Psoas muscle (tissue), 7 donors: ENCODE measurements at regions not wholly inside any gene's neighbourhood (a gene's known extent, or its start where the extent isn't known, plus 50 kb on each side); places are given as distances from the start of the nearest gene placed in this dataset.

Source experiments
- ATAC-seq, 4 donors: fragments of 200-7000 bp; cut with Tn5 transposase; one replicate each; pipeline ENCODE4 v1.9.1; 2020; ENCODE audit warnings: moderate library complexity in 3 of 4, mild to moderate bottlenecking in 2 of 4
- DNase-seq, 2 donors: peaks; one replicate each; pipeline ENCODE4 v3.0.0-alpha.2; 2020
- H3K27ac ChIP-seq: fragments of 200-600 bp; one replicate; pipeline ENCODE4 v1.8.0; 2022
- H3K27me3 ChIP-seq, 3 donors: fragments of 200-600 bp in 1 of 3; one replicate each; pipeline versions ENCODE4 v1.6.1 to v1.8.0; 2013 to 2022; ENCODE audit warnings: low read length in 2 of 3, mild to moderate bottlenecking in 2 of 3, moderate library complexity in 1 of 3; ENCODE audit not compliant: insufficient read depth in 3 of 3
- H3K36me3 ChIP-seq, 2 donors: fragments of 200-600 bp in 1 of 2; one replicate each; pipeline versions ENCODE4 v1.6.1 to v1.8.0; 2013 to 2022; ENCODE audit warnings: low read depth in 1 of 2, mild to moderate bottlenecking in 1 of 2, moderate library complexity in 1 of 2; ENCODE audit not compliant: insufficient read depth in 1 of 2
- H3K4me1 ChIP-seq: fragments of 200-600 bp; one replicate; pipeline ENCODE4 v1.8.0; 2022
- H3K4me3 ChIP-seq: fragments of 200-600 bp; one replicate; pipeline ENCODE4 v1.8.0; 2022; ENCODE audit warnings: mild to moderate bottlenecking
- H3K9me3 ChIP-seq: fragments of 200-600 bp; one replicate; pipeline ENCODE4 v1.8.0; 2022
- CTCF ChIP-seq: fragments of 200-600 bp; IDR thresholded peaks from one replicate; pipeline ENCODE4 v1.8.0; 2022; ENCODE audit warnings: antibody characterized with exemption
- WGBS, 3 donors: extraction: QIAGEN DNeasy Blood & Tissue Kit; methylation state at CpG; one replicate each; pipeline versions ENCODE4 v1.1.6 to v1.1.7; 2013; 5-methylcytosine and 5-hydroxymethylcytosine counted together
- intact Hi-C, 2 donors: fragments of 100-400 bp; cut with DNase I; formaldehyde crosslinking; loops; one replicate each; pipeline versions ENCODE4 v1.11.0 to v1.14.2; 2022
- donor health status: healthy with polysubstance abuse.
- donor health status: DM: no; HTN: no; CAD: no; lungs with moderate emphysema.
- donor health status: Bipolar disorder and iron deficiency.
- donor health status: healthy.
- donor health status: DM: yes; HTN: yes; CAD: no.
- donor health status: DM: no; HTN: no; CAD: no.
- donor health status: DM: yes; HTN: yes; CAD: no.

GRCh38 chr1:185445594-185445993 lies 128.6 kb upstream of the IVNS1ABP start:
- no peaks in the 10 kb centered on the region for H3K4me1 ChIP-seq
- H3K9me3 ChIP-seq = no peaks in the 10 kb centered on the region
- TF ChIP-seq CTCF = no peak
- no peak overlapping the region for H3K4me3 ChIP-seq
- no peaks in the 10 kb centered on the region for H3K36me3 ChIP-seq
- DNase-seq (no peak), ATAC-seq (no peak)
- WGBS, 3 donors = 71 to 83% (median 74%) methylated on average over 2 of the region's 2 CpGs
- no peaks in the 10 kb centered on the region for H3K27me3 ChIP-seq
- intact Hi-C loops = no loop called here
- no peak overlapping the region for H3K27ac ChIP-seq

- ATAC-seq = no peak
- no peak for DNase-seq
- H3K27ac ChIP-seq = no peak overlapping the region
- no peak overlapping the region for H3K4me3 ChIP-seq
- no peaks in the 10 kb centered on the region for H3K36me3 ChIP-seq
- intact Hi-C loops = loop anchor here in 1 of 2 donors (5.0 kb wide), 1 partner anchor 43 kb away; no protein-coding TSS in a partner anchor
- H3K9me3 ChIP-seq = no peaks in the 10 kb centered on the region
- no peaks in the 10 kb centered on the region for H3K27me3 ChIP-seq
- peaks cover under 1% of the 10 kb centered on the region for H3K4me1 ChIP-seq
- WGBS, 3 donors = 73 to 81% (median 78%) methylated on average over 8 of the region's 8 CpGs
- no peak for TF ChIP-seq CTCF
Measured at GRCh38 chr1:185444676-185445075, 127.6 kb upstream of the IVNS1ABP start.

DNA sequence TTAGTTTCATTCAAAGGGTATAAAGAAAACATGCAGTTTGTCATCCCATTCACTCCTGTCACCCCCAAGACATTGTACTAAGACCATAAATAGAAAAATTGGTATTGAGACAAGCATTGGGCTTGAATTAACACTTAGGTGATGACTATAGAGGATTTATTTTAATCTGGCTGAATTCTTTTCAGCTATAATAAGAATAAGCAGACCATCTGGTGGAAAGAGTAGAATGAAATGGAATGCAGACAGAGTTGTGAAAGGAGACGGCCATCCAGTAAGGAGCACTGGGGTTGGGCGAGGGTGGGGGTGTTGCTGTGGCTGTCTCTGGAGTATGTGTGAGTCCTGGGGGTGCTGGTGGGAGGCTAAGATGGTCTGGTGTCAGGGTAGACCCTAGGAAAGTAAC lies 125.0 kb upstream of the IVNS1ABP start:
- ATAC-seq (no peak), DNase-seq (no peak)
- no peaks in the 10 kb centered on the region for H3K36me3 ChIP-seq
- H3K27ac ChIP-seq = no peak overlapping the region
- H3K9me3 ChIP-seq = no peaks in the 10 kb centered on the region
- intact Hi-C loops = loop anchor here in 1 of 2 donors (5.0 kb wide), 1 partner anchor 45 kb away; no protein-coding TSS in a partner anchor
- no peak overlapping the region for H3K4me3 ChIP-seq
- peaks cover 3% of the 10 kb centered on the region for H3K4me1 ChIP-seq
- TF ChIP-seq CTCF = no peak
- WGBS, 3 donors = 32 to 41% (median 39%) methylated on average over 2 of the region's 2 CpGs
- no peaks in the 10 kb centered on the region for H3K27me3 ChIP-seq

GRCh38 chr1:185441605-185442004 lies 124.6 kb upstream of the IVNS1ABP start:
- TF ChIP-seq CTCF = no peak
- DNase-seq (no peak), ATAC-seq (peak in 1 of 4 donors; percentile 42)
- intact Hi-C loops = loop anchor here in 1 of 2 donors (5.0 kb wide), 1 partner anchor 46 kb away; no protein-coding TSS in a partner anchor
- Histone ChIP-seq H3K27me3 (no peaks in the 10 kb centered on the region), H3K9me3 (no peaks in the 10 kb centered on the region), H3K36me3 (no peaks in the 10 kb centered on the region), H3K27ac (no peak overlapping the region), H3K4me1 (peaks cover 3% of the 10 kb centered on the region), H3K4me3 (no peak overlapping the region)
- 13 to 33% (median 21%) methylated on average over 3 of the region's 3 CpGs for WGBS, 3 donors

- Histone ChIP-seq H3K27me3 (no peaks in the 10 kb centered on the region), H3K4me3 (no peak overlapping the region), H3K36me3 (no peaks in the 10 kb centered on the region), H3K27ac (no peak overlapping the region), H3K9me3 (no peaks in the 10 kb centered on the region), H3K4me1 (peaks cover 3% of the 10 kb centered on the region)
- DNase-seq (no peak), ATAC-seq (no peak)
- TF ChIP-seq CTCF = no peak
- intact Hi-C loops = loop anchor here in 1 of 2 donors (5.0 kb wide), 1 partner anchor 46 kb away; no protein-coding TSS in a partner anchor
Measured at GRCh38 chr1:185440877-185441276, 123.8 kb upstream of the IVNS1ABP start.
